ENCODE measurements at regions not wholly inside any gene's neighbourhood (a gene's known extent, or its start where the extent isn't known, plus 50 kb on each side); places are given as distances from the start of the nearest gene placed in this dataset.

DNA sequence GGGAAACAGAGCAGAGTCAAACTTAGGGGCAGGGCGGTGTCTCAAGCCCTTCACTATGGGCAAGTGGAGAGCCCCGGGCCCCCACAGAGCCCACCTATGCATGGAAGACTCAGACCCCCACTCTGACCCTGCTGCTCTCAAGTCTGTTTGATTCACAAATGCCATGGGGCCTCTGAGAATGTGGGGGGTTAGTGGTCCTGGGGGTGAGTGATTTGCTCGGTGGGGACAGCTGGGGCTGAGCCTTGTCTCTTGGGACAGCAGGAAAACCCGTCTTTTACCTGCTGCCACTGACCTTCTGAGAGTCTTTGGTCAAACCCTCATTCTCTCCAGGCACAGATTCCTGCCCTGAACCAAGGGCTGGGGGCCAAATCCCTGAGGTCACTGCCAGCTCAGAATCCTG lies 201.0 kb upstream of the RTL1 start:
- TF ChIP-seq, protein P1, sequence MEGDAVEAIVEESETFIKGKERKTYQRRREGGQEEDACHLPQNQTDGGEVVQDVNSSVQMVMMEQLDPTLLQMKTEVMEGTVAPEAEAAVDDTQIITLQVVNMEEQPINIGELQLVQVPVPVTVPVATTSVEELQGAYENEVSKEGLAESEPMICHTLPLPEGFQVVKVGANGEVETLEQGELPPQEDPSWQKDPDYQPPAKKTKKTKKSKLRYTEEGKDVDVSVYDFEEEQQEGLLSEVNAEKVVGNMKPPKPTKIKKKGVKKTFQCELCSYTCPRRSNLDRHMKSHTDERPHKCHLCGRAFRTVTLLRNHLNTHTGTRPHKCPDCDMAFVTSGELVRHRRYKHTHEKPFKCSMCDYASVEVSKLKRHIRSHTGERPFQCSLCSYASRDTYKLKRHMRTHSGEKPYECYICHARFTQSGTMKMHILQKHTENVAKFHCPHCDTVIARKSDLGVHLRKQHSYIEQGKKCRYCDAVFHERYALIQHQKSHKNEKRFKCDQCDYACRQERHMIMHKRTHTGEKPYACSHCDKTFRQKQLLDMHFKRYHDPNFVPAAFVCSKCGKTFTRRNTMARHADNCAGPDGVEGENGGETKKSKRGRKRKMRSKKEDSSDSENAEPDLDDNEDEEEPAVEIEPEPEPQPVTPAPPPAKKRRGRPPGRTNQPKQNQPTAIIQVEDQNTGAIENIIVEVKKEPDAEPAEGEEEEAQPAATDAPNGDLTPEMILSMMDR (IDR thresholded peaks at IDR 0.05; ENCODE audit: extremely low read depth in 1 of 2, insufficient read depth in 1 of 2, low read depth in 1 of 2, low read length in 2 of 2): no peak
- H3K27me3 ChIP-seq (ENCODE audit: control insufficient read depth in 2 of 2, insufficient read depth in 2 of 2, low read length in 2 of 2): no peaks in the 10 kb centered on the region
- dilution Hi-C loops (cut with MboI; ENCODE audit: extremely low pct_ligation_motif_present, low sequenced_read_pairs): no loop called here
- H3K9ac ChIP-seq (replicated peaks; ENCODE audit: extremely low read depth, insufficient read depth, low read length): no peak overlapping the region
- ChIA-PET POLR2A (no interaction called here), CTCF (interaction anchor here (1.2 kb wide), 1 partner anchor 131 kb away, joined by 3 read pairs; no protein-coding TSS in a partner anchor)
- no peaks in the 10 kb centered on the region for H3K79me2 ChIP-seq (ENCODE audit: control insufficient read depth, insufficient read depth, low read length)
- no peaks in the 10 kb centered on the region for H3K9me1 ChIP-seq (replicated peaks; ENCODE audit: control insufficient read depth, extremely low read depth, insufficient read depth, low read length)
- BruUV-seq (replicated peaks): no TSS peak
- H3K9me3 ChIP-seq (replicated peaks; ENCODE audit: control insufficient read depth, insufficient read depth, low read length): no peaks in the 10 kb centered on the region
- DNase-seq (ENCODE audit: low read depth, low spot score): no peak
- peaks cover 3% of the 10 kb centered on the region for H3K4me1 ChIP-seq (ENCODE audit: control insufficient read depth, extremely low read depth, insufficient read depth, low read length)
- intact Hi-C loops (cut with micrococcal nuclease): no loop called here
- no peak for FAIRE-seq
- no peak overlapping the region for H3K4me3 ChIP-seq (replicated peaks in 1 of 3; ENCODE audit: insufficient read depth in 1 of 3, low read depth in 1 of 3, low read length in 3 of 3)
- no peak overlapping the region for H3K27ac ChIP-seq (ENCODE audit: insufficient read depth, low read depth, low read length)
- H3K4me2 ChIP-seq (ENCODE audit: insufficient read depth, low read length): no peak overlapping the region
- H2AFZ ChIP-seq (ENCODE audit: low read depth, low read length): no peak overlapping the region
- no peaks in the 10 kb centered on the region for H3K36me3 ChIP-seq (ENCODE audit: control insufficient read depth in 2 of 2, extremely low read depth in 1 of 2, insufficient read depth in 2 of 2, low read length in 2 of 2)
- no peaks in the 10 kb centered on the region for H4K20me1 ChIP-seq (replicated peaks; ENCODE audit: control insufficient read depth, extremely low read depth, insufficient read depth, low read length)

DNA sequence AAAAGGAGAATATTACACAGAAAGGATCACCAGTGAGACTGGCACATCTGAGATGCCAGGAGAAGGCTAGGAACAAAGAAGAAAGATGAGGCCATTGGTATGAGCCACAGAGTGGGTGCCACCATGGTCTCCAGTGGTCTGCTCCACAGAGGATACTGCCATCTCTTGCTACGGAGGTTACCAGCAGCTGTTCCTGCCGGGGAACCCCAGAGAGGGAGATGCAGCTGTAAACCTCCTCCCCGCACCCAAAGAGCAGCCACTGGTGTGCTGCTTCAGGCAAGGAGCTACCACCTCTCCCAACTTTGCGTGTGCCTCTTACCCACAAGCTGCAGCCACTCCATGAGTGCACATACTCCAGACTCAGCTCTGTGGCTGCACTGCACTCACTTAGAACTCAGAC lies 201.5 kb upstream of the RTL1 start:
- no peaks in the 10 kb centered on the region for H3K4me1 ChIP-seq (ENCODE audit: control insufficient read depth, extremely low read depth, insufficient read depth, low read length)
- H3K4me3 ChIP-seq (replicated peaks in 1 of 3; ENCODE audit: insufficient read depth in 1 of 3, low read depth in 1 of 3, low read length in 3 of 3): no peak overlapping the region
- dilution Hi-C loops (cut with MboI; ENCODE audit: extremely low pct_ligation_motif_present, low sequenced_read_pairs): no loop called here
- H3K9me3 ChIP-seq (replicated peaks; ENCODE audit: control insufficient read depth, insufficient read depth, low read length): no peaks in the 10 kb centered on the region
- FAIRE-seq (no peak), DNase-seq (ENCODE audit: low read depth, low spot score) (no peak)
- CTCF ChIA-PET: interaction anchor here (0.9 to 1.2 kb wide), 3 partner anchors 11 to 130 kb away, joined by 3 to 4 read pairs (median 3); no protein-coding TSS in a partner anchor
- POLR2A ChIA-PET: no interaction called here
- H3K27ac ChIP-seq (ENCODE audit: insufficient read depth, low read depth, low read length): no peak overlapping the region
- no TSS peak for BruUV-seq (replicated peaks)
- TF ChIP-seq GATA2 (IDR thresholded peaks at IDR 0.05; ENCODE audit: insufficient read depth, insufficient read length, low read depth, low read length) (no peak), JUN (IDR thresholded peaks at IDR 0.05; ENCODE audit: borderline replicate concordance, insufficient read depth, insufficient read length, low read depth) (no peak), FOS (IDR thresholded peaks at IDR 0.05; ENCODE audit: borderline replicate concordance, insufficient read depth, low read length) (no peak), EZH2 (IDR thresholded peaks at IDR 0.05; ENCODE audit: borderline replicate concordance, low read depth, low read length, severe bottlenecking) (no peak), POLR2AphosphoS5 (IDR thresholded peaks at IDR 0.05; ENCODE audit: insufficient read depth, low read depth, low read length) (no peak), MYC (IDR thresholded peaks at IDR 0.05; ENCODE audit: low read depth, low read length) (no peak), POLR2A (IDR thresholded peaks at IDR 0.05; ENCODE audit: low read depth, low read length) (no peak)
- TF ChIP-seq, protein P2, sequence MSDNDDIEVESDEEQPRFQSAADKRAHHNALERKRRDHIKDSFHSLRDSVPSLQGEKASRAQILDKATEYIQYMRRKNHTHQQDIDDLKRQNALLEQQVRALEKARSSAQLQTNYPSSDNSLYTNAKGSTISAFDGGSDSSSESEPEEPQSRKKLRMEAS (IDR thresholded peaks at IDR 0.05; ENCODE audit: insufficient read depth, insufficient read length): no peak
- TF ChIP-seq, protein P1 (IDR thresholded peaks at IDR 0.05; ENCODE audit: extremely low read depth in 1 of 2, insufficient read depth in 1 of 2, low read depth in 1 of 2, low read length in 2 of 2): no peak
- no peak overlapping the region for H3K4me2 ChIP-seq (ENCODE audit: insufficient read depth, low read length)
- no peaks in the 10 kb centered on the region for H3K27me3 ChIP-seq (ENCODE audit: control insufficient read depth in 2 of 2, insufficient read depth in 2 of 2, low read length in 2 of 2)
- H2AFZ ChIP-seq (ENCODE audit: low read depth, low read length): no peak overlapping the region
- no peaks in the 10 kb centered on the region for H3K9me1 ChIP-seq (replicated peaks; ENCODE audit: control insufficient read depth, extremely low read depth, insufficient read depth, low read length)
- intact Hi-C loops (cut with micrococcal nuclease): no loop called here
- H3K79me2 ChIP-seq (ENCODE audit: control insufficient read depth, insufficient read depth, low read length): no peaks in the 10 kb centered on the region
- H4K20me1 ChIP-seq (replicated peaks; ENCODE audit: control insufficient read depth, extremely low read depth, insufficient read depth, low read length): no peaks in the 10 kb centered on the region
- no peak overlapping the region for H3K9ac ChIP-seq (replicated peaks; ENCODE audit: extremely low read depth, insufficient read depth, low read length)
- no peaks in the 10 kb centered on the region for H3K36me3 ChIP-seq (ENCODE audit: control insufficient read depth in 2 of 2, extremely low read depth in 1 of 2, insufficient read depth in 2 of 2, low read length in 2 of 2)

Data from endothelial cell of umbilical vein (primary cell).